Suprapubic skin (tissue), 4 donors: ENCODE measurements at regions not wholly inside any gene's neighbourhood (a gene's known extent, or its start where the extent isn't known, plus 50 kb on each side); places are given as distances from the start of the nearest gene placed in this dataset.

ENCODE experiments used
- POLR2A ChIP-seq, 2 donors: fragments of 450-650 bp; IDR thresholded peaks; one replicate each; pipeline ENCODE4 v1.6.1; 2017; ENCODE audit warnings: antibody characterized with exemption in 2 of 2, mild to moderate bottlenecking in 2 of 2, moderate library complexity in 2 of 2
- POLR2AphosphoS5 ChIP-seq, 3 donors: sonication (generic); formaldehyde crosslinking; IDR thresholded peaks; one replicate each; pipeline ENCODE4 v1.6.1; 2017; ENCODE audit warnings: antibody characterized with exemption in 3 of 3

DNA sequence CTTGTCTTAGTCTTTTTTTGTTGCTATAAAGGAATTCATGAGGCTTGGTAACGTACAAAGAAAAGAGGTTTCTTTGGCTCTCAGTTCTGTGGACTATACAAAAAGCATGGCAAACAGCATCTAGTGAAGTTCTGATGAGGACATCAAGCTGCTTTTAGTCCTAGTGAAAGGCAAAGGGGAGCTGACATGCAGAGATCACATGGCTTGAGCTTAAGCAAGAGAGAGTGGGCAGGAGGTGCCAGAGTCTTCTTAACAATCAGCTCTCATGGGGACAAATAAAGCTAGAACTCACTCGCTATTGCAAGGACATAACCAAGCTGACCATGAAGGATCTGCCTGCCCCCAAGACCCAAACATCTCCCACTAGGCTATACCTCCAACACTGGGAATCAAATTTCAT, 1063.1 kb downstream of the PCDH7 start:
- no peak for TF ChIP-seq POLR2A (IDR thresholded peaks at IDR 0.05)
- no peak for TF ChIP-seq POLR2AphosphoS5 (IDR thresholded peaks at IDR 0.05)
